ENCODE measurements at regions not wholly inside any gene's neighbourhood (a gene's known extent, or its start where the extent isn't known, plus 50 kb on each side); places are given as distances from the start of the nearest gene placed in this dataset.

GRCh38 chr20:19901226-19901625, 115.9 kb upstream of the NAA20 start:
- TF ChIP-seq POLR2AphosphoS5 (IDR thresholded peaks at IDR 0.05; ENCODE audit: borderline replicate concordance, low read depth, low read length) (no peak), EZH2 (IDR thresholded peaks at IDR 0.05) (no peak)
